ENCODE measurements at regions not wholly inside any gene's neighbourhood (a gene's known extent, or its start where the extent isn't known, plus 50 kb on each side); places are given as distances from the start of the nearest gene placed in this dataset.
"Not testable (repeated sequence)": the region's sequence is repeated elsewhere in the genome, so short reads cannot be mapped to it uniquely, and the experiment has no call there.

GRCh38 chr3:159280386-159281191, 478.7 kb downstream of the MFSD1 start:
- DNase-seq: no peak

GRCh38 chr3:159293493-159293892, 491.6 kb downstream of the MFSD1 start:
- DNase-seq: no peak

- DNase-seq: no peak
Measured at GRCh38 chr3:159301961-159302360, 500.1 kb downstream of the MFSD1 start.

GRCh38 chr3:159305017-159305416, 503.2 kb downstream of the MFSD1 start:
- no peak for DNase-seq

- not testable (repeated sequence) for DNase-seq
Measured at GRCh38 chr3:159316706-159317105, 514.9 kb downstream of the MFSD1 start.

- DNase-seq: no peak
Measured at GRCh38 chr3:159319156-159319555, 517.3 kb downstream of the MFSD1 start.

- no peak for DNase-seq
Measured at GRCh38 chr3:159322322-159322939, 520.6 kb downstream of the MFSD1 start.

GRCh38 chr3:159323848-159324247, 522.0 kb downstream of the MFSD1 start:
- DNase-seq: no peak

- no peak for DNase-seq
Measured at GRCh38 chr3:159326998-159327397, 525.1 kb downstream of the MFSD1 start.

- no peak for DNase-seq
Measured at GRCh38 chr3:159332535-159333099, 530.8 kb downstream of the MFSD1 start.

GRCh38 chr3:159339131-159339530, 537.3 kb downstream of the MFSD1 start:
- DNase-seq: no peak

GRCh38 chr3:159340877-159341500, 539.1 kb downstream of the MFSD1 start:
- DNase-seq: no peak

- no peak for DNase-seq
Measured at GRCh38 chr3:159346271-159346903, 544.5 kb downstream of the MFSD1 start.

GRCh38 chr3:159348431-159348830, 546.6 kb downstream of the MFSD1 start:
- DNase-seq: no peak

GRCh38 chr3:159356606-159357005, 554.8 kb downstream of the MFSD1 start:
- no peak for DNase-seq

GRCh38 chr3:159364511-159364910, 562.7 kb downstream of the MFSD1 start:
- no peak for DNase-seq

- no peak for DNase-seq
Measured at GRCh38 chr3:159366476-159366875, 564.6 kb downstream of the MFSD1 start.

- DNase-seq: no peak
Measured at GRCh38 chr3:159371961-159372360, 570.1 kb downstream of the MFSD1 start.

- DNase-seq: peak; percentile 4
Measured at GRCh38 chr3:159378396-159379194, 576.7 kb downstream of the MFSD1 start.

- DNase-seq: no peak
Measured at GRCh38 chr3:159380891-159381290, 579.0 kb downstream of the MFSD1 start.

- no peak for DNase-seq
Measured at GRCh38 chr3:159390656-159391212, 588.9 kb downstream of the MFSD1 start.

GRCh38 chr3:159397683-159398082, 591.0 kb upstream of the IL12A start:
- not testable (repeated sequence) for DNase-seq

Measured in NCI-H510A (cell line).